Vagina (tissue), 2 donors: ENCODE measurements at regions not wholly inside any gene's neighbourhood (a gene's known extent, or its start where the extent isn't known, plus 50 kb on each side); places are given as distances from the start of the nearest gene placed in this dataset.

Experiments
- DNase-seq, 2 donors: peaks; one replicate each; pipeline ENCODE4 v3.0.0-alpha.2; 2017; ENCODE audit errors: extremely low spot score in 2 of 2
- H3K27ac ChIP-seq: fragments of 200-600 bp; sonication (generic); one replicate; pipeline ENCODE4 v1.5.1; 2019
- H3K27me3 ChIP-seq: fragments of 200-600 bp; sonication (generic); one replicate; pipeline ENCODE4 v1.5.1; 2019
- H3K36me3 ChIP-seq, 2 donors: fragments of 200-600 bp; sonication (generic); one replicate each; pipeline ENCODE4 v1.5.1; 2017 to 2019
- H3K4me1 ChIP-seq: fragments of 200-600 bp; sonication (generic); one replicate; pipeline ENCODE4 v1.5.1; 2019
- H3K4me3 ChIP-seq, 2 donors: fragments of 200-600 bp; sonication (generic); 1 replicate in 1 of 2; 2 replicates in 1 of 2; pipeline ENCODE4 v1.5.1; 2016 to 2019
- H3K9me3 ChIP-seq: fragments of 200-600 bp; sonication (generic); one replicate; pipeline ENCODE4 v1.5.1; 2019
- CTCF ChIP-seq, 3 experiments: fragments of 450-650 bp in 2 of 3; fragments of 200-600 bp in 1 of 3; sonication (generic) in 1 of 3; IDR thresholded peaks; one replicate each; pipeline ENCODE4 v1.5.1; 2017 to 2019; ENCODE audit warnings: antibody characterized with exemption in 3 of 3, mild to moderate bottlenecking in 2 of 3, moderate library complexity in 2 of 3
- POLR2A ChIP-seq, 2 donors: fragments of 450-650 bp; IDR thresholded peaks; one replicate each; pipeline ENCODE4 v1.6.1; 2017; ENCODE audit warnings: antibody characterized with exemption in 2 of 2, mild to moderate bottlenecking in 2 of 2, moderate library complexity in 2 of 2
- POLR2AphosphoS5 ChIP-seq, 2 donors: sonication (generic); formaldehyde crosslinking; IDR thresholded peaks; one replicate each; pipeline ENCODE4 v1.9.0; 2017; ENCODE audit warnings: antibody characterized with exemption in 2 of 2, mild to moderate bottlenecking in 2 of 2, low read depth in 1 of 2; ENCODE audit not compliant: insufficient read depth in 1 of 2
- intact Hi-C: fragments of 100-400 bp; cut with DNase I; formaldehyde crosslinking; loops from one replicate; pipeline ENCODE4 v1.15.1; 2023

DNA sequence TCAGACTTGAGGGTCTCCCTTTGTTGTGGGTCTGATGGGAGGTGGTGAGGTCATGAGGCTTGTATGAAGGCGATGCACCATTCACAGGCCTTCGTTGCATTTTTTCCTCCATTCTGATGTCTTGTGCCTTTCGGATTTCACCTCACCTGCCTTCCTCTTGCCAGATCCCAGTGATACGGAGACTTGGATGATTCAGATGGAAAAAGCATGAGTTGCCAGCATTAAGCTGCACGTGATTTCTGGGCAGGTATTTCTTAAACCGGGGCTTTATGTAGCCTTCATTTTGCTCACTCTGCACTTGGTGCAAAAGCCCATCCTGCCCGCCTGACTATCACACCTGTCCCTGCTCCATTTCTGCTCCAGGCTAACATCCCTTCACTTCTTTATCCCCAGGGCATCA lies 216.7 kb downstream of the SNX19 start:
- Histone ChIP-seq H3K27me3 (no peaks in the 10 kb centered on the region), H3K9me3 (no peaks in the 10 kb centered on the region), H3K4me1 (no peaks in the 10 kb centered on the region), H3K36me3 (no peaks in the 10 kb centered on the region), H3K27ac (no peak overlapping the region), H3K4me3 (no peak overlapping the region)
- DNase-seq: no peak
- intact Hi-C loops: no loop called here
- TF ChIP-seq CTCF (IDR thresholded peaks at IDR 0.05) (no peak), POLR2AphosphoS5 (IDR thresholded peaks at IDR 0.05; ENCODE audit: insufficient read depth in 1 of 2, low read depth in 1 of 2) (no peak), POLR2A (IDR thresholded peaks at IDR 0.05) (no peak)

GRCh38 chr11:130700092-130700491 lies 216.2 kb downstream of the SNX19 start:
- DNase-seq: no peak
- H3K27me3 ChIP-seq: no peaks in the 10 kb centered on the region
- intact Hi-C loops: no loop called here
- H3K9me3 ChIP-seq: no peaks in the 10 kb centered on the region
- no peak overlapping the region for H3K4me3 ChIP-seq
- no peak overlapping the region for H3K27ac ChIP-seq
- no peaks in the 10 kb centered on the region for H3K36me3 ChIP-seq
- H3K4me1 ChIP-seq: no peaks in the 10 kb centered on the region
- no peak for TF ChIP-seq CTCF (IDR thresholded peaks at IDR 0.05)
- TF ChIP-seq POLR2AphosphoS5 (IDR thresholded peaks at IDR 0.05; ENCODE audit: insufficient read depth in 1 of 2, low read depth in 1 of 2): no peak
- no peak for TF ChIP-seq POLR2A (IDR thresholded peaks at IDR 0.05)

- TF ChIP-seq POLR2AphosphoS5 (IDR thresholded peaks at IDR 0.05; ENCODE audit: insufficient read depth in 1 of 2, low read depth in 1 of 2): no peak
- TF ChIP-seq CTCF (IDR thresholded peaks at IDR 0.05): no peak
- no peak for TF ChIP-seq POLR2A (IDR thresholded peaks at IDR 0.05)
- Histone ChIP-seq H3K4me3 (no peak overlapping the region), H3K4me1 (no peaks in the 10 kb centered on the region), H3K9me3 (no peaks in the 10 kb centered on the region), H3K27me3 (no peaks in the 10 kb centered on the region), H3K27ac (no peak overlapping the region), H3K36me3 (no peaks in the 10 kb centered on the region)
- intact Hi-C loops: no loop called here
- DNase-seq: no peak
Observed at GRCh38 chr11:130703489-130704190, 212.6 kb downstream of the SNX19 start.

DNA sequence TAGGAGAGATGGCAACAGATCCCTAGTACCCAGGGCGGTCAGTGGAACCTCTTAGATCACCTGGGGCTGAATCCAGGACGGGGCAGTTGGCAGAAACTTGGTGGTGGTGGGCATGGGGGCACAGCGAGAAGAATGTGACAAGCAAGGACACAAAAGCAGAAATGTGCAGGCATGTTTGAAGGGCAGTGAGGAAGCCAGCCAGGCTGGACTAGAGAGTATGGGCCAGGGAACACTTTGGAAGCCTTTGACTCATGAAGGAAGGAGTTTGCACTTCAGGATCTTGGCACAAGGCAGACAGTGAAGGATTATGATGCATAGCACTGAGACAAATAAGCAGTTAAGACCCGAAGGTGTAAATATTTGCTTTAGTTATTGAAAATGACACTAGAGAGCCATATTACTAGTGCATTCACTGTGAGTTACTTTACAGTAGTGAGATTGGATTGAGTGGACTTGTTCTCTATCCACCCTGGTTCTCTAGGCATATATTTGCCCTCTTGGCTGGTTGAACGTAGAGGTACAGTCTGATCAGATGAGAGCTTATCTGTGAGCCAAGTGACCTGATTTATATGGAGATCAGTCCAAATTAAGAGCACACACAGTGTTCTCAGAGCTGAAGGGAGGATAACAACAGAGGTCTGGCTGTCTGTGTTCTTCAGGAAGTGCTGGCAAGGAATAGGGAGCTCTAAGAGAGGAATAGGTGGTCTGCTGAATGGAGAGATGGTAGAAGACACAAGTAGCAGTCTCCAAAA lies 210.4 kb downstream of the SNX19 start:
- TF ChIP-seq POLR2AphosphoS5 (IDR thresholded peaks at IDR 0.05; ENCODE audit: insufficient read depth in 1 of 2, low read depth in 1 of 2) (no peak), POLR2A (IDR thresholded peaks at IDR 0.05) (no peak), CTCF (IDR thresholded peaks at IDR 0.05) (no peak)
- H3K4me1 ChIP-seq: no peaks in the 10 kb centered on the region
- DNase-seq: no peak
- H3K9me3 ChIP-seq: no peaks in the 10 kb centered on the region
- no peak overlapping the region for H3K4me3 ChIP-seq
- no peaks in the 10 kb centered on the region for H3K27me3 ChIP-seq
- no peaks in the 10 kb centered on the region for H3K36me3 ChIP-seq
- no peak overlapping the region for H3K27ac ChIP-seq
- intact Hi-C loops: no loop called here

- H3K9me3 ChIP-seq: no peaks in the 10 kb centered on the region
- no peak for DNase-seq
- no peak overlapping the region for H3K4me3 ChIP-seq
- intact Hi-C loops: no loop called here
- H3K27me3 ChIP-seq: no peaks in the 10 kb centered on the region
- TF ChIP-seq POLR2AphosphoS5 (IDR thresholded peaks at IDR 0.05; ENCODE audit: insufficient read depth in 1 of 2, low read depth in 1 of 2) (no peak), CTCF (IDR thresholded peaks at IDR 0.05) (no peak), POLR2A (IDR thresholded peaks at IDR 0.05) (no peak)
- H3K36me3 ChIP-seq: no peaks in the 10 kb centered on the region
- no peaks in the 10 kb centered on the region for H3K4me1 ChIP-seq
- H3K27ac ChIP-seq: no peak overlapping the region
Observed at GRCh38 chr11:130706572-130706971, 209.7 kb downstream of the SNX19 start.
